Iris pigment epithelial cell (primary cell): ENCODE measurements at regions not wholly inside any gene's neighbourhood (a gene's known extent, or its start where the extent isn't known, plus 50 kb on each side); places are given as distances from the start of the nearest gene placed in this dataset.

Source experiments
- DNase-seq: peaks from one replicate; pipeline ENCODE4 v3.0.0-alpha.2; 2011; ENCODE audit warnings: low read depth

DNA sequence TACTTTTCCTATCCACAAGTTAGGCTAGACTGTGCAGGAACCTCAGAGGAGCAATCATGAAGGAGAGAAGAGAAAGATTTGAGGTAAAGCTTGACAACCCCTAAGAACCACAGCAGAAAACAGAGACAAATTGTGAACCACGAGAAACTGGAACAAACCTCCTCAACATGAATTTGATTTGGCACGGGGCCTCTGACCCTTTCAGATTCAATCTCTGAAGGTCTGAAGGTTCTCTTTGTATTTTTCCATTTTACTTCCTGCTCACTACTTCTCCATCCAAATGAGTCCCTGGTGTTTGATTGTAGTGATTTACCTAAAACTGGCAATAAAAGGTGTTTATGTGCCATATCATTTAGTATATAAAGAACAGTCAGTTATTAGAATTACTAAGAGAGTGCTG lies 126.1 kb upstream of the STXBP5 start:
- DNase-seq: no peak

DNA sequence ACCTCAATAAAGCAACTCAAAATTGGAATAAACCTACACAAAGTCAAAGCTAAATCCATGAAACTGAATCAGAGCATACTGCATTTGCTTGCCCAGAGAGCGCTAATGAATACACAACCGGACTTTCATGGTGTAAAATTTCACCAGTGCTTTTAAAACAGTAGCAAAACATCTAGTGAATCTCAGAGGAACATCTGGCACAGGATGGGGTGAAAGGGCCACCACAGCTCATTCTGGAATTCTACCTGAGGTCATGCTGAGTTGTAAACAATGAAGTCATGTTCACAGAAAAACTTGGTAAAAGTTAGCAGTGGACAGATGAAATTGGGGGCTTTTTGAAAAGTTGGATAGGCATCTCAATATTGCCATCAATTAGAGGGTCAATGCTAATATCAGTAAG lies 125.6 kb upstream of the STXBP5 start:
- peak; percentile 59 for DNase-seq

DNA sequence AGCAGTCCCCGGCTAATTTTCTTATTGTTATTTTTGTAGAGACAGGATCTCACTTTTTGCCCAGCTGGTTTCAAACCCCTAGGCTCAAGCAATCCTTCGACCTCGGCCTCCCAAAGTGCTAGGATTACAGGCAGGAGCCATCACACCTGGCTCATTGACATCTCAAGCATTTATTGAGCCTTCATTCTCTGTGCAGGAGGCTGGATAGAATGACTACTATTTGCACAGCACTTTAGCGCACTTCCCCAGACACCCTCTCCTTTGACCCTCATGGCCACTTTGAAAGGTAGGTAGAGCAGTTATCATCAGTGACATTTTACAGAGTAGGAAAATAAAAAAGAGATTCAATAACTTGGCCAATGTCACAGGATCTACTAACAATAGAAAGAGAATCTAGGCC lies 124.0 kb upstream of the STXBP5 start:
- no peak for DNase-seq

DNA sequence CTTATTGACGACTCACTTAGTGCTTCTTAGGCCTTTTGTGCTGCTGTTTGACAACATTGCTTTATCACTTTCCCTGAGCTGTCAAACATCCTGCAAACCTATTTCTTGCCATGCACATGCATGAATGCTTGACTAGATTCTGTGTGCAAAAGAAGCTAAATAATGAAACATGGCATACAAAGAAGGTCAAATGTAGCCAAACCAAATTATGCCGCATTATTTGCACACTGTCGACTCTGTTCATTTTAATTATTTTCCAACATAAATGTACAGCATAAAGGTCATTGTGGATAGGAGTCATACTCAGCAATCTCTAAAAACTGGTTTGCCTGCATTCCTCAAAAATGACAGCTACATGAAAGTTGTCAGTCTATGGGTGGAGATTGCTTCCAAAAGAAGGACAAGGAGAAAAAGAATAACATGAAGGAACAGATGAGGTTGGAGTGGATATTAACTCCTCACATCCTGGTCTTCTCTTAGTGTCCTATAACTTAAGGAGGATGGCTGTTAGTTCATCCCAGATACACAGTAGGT lies 123.1 kb upstream of the STXBP5 start:
- DNase-seq: no peak

DNA sequence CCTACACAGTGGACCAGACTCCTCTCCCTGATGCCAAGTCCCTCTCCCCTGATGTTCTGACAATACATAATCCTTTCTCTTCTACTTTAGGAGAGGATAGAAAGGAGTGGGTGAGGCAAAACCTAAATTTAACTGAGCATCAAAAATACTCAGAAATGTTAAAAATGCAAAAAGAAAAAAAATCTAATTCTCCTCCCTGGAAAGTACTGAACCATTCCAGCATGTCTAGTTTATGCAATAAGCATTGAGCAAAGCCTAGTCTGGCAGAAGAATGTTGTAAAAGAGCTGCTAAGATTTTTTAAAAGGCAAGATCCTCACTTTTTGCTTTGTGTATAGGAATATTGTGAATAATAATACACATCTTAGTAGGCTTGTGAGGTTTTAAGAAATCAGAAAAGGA lies 116.6 kb upstream of the STXBP5 start:
- no peak for DNase-seq

DNA sequence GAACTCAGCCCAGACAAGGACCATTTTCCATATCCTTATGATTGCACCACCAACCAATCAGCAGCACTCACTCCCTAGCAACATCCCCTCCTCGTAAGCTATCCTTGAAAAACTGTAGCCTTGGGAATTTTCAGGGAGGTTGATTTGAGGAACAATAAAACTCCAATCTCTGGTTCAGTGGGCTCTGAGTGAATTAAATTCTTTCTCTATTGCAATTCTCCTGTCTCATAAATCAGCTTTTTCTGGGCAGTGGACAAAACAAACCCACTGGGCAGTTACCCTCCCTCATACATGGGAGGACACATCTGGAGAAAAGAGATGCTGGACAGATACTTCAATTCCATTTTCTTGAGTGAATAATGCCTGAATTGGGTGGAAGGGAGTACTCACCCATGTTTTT lies 115.4 kb upstream of the STXBP5 start:
- DNase-seq: no peak

DNA sequence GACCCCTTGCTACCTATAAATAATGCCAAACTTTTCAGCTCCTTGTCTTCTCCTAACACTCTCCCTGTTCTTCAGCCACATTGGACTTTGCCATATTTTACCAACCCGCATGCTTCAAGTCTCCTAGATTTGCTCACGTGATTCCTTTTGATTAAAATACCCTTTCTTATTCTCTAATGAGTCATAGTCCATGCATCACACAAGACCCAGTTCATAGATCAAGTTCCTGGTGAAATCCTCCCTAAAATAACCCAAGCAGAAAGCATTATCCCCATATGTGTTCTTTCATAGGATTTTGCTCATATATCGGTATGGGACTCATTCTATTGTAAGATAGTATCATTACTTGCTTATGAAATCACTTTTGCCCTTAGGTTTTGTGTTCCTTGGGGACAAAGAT lies 108.9 kb upstream of the STXBP5 start:
- peak; percentile 8 for DNase-seq

DNA sequence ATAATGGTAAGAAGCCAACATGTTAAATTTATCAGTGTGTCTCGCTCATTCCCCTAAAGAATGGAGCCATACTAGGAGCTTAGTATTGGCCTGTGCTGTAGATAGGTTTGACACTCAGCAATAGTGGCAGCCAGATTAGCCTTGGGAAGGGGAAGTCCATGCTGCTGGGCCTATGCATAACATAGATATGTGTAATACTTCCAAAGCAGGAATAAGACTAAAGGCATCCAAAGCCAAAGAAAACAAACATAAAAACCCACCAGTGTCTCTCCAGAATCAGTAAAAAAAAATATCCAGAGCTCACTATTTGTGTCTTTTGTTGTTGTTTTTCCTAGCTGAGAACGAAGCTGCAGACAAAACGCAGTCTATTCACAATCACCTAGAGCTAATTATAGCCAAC lies 104.2 kb upstream of the STXBP5 start:
- DNase-seq: peak; percentile 93

DNA sequence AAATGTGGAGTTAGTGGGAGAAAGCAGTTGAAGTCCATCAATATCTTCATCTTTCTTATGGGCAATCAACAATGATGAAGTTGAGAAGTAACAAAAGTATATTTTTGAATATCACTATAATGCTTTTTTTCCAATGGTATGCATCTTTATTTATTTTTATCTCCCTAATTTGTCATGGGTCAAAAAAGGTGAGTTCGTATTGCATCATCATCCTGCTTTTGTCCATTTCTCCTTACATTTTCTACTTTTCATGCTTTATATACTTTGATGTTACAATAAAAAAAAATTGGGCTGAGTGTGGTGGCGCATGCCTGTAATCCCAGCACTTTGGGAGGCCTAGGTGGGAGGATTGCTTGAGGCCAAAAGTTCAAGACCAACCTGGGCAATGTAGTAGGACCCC lies 101.2 kb upstream of the STXBP5 start:
- no peak for DNase-seq

DNA sequence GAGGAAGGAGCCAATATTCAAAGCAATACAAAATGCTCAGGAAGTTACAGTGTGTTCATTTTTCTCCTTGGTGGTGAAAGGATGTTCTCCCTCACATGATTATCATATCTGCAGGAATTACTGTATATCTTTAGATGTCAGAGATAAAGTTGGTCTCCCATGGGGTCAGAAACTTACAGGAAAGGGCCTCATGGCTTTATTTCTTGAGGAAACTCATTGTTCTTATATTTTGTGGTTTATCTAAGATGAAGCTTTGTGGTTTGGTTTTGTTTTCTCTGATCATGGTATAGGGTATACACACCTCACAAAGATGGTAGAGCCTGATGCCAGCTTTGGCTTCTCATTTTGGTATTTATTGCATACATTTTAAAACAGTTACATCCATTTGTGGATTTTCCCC lies 100.5 kb upstream of the STXBP5 start:
- no peak for DNase-seq

DNA sequence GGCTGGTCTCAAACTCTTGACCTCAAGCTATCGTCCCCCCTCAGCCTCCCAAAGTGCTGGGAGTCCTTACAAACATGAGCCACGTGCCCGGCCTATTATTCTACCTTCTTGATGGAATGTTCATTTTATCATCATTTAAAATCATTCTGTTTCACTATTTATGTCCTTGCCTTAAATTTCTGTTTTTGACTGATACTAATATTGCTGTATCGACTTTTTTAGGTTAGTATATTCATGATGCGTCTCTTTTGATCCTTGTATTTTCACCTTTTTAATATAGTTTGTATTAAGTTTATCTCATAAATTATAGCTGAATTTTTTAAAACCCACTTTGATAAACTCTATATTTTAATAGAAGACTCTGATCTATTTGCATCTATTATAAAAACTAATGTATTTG lies 98.4 kb upstream of the STXBP5 start:
- DNase-seq: no peak

DNA sequence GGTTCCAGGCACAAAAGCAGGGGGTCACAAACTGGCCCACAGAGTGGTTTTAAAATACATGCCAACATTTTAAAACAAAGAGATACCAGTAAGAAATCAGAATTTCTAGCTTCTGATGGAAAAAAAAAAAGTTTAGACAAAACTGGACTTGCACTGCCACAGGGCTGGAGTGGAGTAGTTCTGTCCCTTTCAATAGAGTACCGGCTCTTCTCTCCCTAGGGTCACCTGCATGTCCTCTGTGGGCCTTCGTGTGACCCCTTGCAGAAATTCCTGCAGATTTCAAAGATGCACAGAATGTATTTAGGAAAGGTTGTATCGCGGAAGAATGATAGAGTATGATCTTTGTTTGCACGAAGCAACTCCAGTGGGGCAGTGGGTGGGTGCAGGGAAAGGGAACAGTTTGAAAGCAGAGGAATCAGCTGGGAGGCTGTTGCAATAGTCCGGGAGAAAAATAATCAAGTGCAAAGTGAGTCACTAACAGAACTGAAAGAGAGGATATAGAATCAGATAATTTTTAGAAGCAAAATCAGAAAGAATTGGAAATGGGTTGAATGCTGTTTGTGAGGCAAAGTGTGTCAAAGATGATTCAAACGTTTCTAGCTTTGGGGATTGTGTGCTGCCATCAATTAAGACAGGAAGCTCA lies 97.3 kb upstream of the STXBP5 start:
- DNase-seq: peak; percentile 82

DNA sequence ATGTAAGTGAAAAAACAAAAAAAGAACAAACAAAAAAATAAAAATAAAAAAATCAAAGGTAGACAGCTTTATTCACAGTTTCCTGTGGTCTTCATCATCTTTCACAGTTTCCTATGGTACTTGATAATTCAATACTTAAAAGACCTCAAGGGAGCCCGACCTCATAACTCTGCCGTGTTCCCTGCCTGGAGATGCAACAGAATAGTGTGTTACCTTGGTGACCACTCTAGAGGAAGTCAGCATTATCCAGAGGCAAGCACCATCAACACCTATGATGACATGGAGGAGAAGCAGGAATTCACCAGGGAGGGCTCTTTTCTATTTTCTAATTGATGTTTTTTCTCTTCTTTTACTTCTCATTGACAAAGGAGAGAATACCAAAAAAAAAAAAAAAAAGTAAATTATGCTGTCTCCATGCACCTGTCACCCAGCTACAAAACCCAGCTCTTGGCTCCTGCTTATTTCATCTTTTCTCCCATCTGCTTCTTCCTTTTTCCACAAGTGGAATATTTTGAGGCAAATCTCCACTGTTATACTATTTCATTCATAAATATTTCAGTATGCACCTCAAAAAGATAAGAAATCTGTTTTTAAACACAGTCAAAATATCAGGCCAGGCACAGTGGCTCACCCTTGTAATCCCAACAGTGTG lies 95.8 kb upstream of the STXBP5 start:
- DNase-seq: no peak

DNA sequence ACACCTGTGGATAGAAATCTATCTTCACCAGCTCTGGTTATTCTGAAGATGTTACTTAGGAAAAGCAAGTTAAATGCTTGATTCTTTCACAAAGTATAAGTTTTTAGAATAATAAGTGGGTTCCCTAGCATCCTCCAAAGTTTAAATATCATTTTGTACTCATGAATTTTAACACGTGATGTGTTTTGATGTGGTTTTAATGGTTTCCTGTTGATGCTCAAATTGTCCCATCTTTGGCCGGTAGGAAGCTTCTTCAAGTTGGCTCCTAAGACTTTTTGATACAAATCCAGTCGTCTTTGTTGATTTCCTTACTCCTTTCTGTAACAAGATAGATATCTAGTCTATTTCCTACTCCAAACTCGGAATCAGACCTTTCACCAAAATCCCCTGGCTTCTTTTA lies 94.5 kb upstream of the STXBP5 start:
- no peak for DNase-seq

DNA sequence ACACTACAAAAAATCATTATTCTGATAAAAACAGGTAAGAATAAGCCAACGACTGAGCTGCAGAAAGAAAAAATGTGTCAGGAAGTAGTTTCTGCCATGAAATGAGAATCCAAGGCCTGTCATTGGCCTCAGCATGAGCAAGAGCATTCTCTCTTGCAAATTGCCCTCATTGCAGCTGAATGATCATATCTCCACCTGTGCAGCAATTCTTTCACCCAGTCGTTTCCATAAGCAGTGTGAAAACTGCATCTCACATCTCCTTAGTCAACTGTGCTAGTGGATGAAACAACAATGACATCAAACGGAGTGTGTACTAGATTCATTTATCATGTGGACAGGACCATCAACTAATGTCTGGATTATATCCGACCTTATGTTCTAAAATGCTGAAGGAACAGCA lies 88.2 kb upstream of the STXBP5 start:
- no peak for DNase-seq

DNA sequence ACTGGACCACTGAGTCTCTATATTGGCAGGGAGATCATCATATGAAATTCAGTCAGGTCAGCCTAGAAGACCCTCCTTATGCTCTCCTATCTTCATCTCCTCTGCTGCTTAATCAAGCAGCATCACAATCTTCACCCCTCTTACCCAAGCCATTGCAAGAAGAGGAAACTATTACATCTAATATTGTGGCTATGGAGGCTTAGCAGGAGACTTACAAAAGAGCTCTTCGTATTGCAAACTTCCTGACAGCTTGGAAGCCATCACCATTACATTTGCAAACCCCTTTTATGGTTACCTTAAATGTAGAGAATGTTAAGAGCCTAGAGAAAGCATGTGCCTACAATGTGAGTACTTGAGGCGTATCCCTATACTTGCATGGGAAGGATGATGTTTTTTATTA lies 87.2 kb upstream of the STXBP5 start:
- DNase-seq: no peak

DNA sequence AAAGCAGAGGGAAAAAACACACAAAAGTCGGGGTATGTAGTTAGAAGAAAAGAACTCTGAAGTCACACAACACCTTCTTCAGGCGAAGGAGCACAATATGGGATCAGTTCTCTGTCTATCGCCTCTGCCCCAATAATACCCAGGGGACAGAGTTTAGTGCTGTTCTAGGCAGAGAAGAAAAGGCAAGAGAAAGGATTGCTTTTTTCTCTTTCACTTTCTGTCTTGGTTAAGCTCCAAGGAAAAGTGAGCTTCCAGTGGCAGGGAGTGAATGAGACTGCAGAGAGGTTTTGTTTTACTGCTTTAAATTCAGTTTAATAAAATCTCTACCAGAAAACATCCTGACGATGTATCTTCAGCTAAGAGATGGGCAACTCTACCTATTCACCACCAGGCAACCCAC lies 86.6 kb upstream of the STXBP5 start:
- DNase-seq: peak; percentile 35

DNA sequence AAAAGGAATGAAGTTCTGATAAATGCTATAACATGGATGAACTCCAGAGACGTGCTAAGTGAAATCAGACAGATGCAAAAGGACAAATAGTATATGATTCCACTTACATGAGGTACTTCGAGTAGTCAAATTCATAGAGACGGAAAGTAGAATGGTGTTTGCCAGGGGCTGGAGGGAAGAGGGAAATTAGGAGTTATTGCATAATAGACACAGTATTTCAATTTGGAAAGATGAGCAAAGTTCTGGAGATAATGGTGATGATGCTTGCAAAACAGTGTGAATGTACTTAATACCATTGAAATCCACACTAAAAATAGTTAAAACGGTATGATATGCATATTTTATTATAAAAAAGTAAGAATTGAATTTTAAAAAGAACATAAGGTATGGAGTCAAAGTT lies 84.9 kb upstream of the STXBP5 start:
- DNase-seq: no peak

DNA sequence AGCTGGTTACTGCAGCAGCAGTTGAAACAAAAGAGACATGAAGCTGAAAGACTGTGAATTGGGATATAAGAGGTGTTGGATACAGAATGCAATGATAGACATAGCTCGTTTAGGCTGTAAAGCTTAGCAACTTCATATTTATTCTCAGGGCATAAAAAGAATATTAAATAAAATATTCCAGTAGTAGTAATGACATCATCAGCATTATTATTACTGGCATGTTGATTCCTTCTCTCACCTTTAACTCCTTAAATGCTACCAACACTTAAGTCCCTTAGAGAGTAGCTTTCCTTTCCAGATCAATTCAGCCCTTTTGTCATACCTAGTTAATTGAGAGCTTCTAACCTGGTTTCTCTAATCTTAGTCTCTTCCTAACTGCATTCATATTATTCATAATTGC lies 81.4 kb upstream of the STXBP5 start:
- DNase-seq: no peak

DNA sequence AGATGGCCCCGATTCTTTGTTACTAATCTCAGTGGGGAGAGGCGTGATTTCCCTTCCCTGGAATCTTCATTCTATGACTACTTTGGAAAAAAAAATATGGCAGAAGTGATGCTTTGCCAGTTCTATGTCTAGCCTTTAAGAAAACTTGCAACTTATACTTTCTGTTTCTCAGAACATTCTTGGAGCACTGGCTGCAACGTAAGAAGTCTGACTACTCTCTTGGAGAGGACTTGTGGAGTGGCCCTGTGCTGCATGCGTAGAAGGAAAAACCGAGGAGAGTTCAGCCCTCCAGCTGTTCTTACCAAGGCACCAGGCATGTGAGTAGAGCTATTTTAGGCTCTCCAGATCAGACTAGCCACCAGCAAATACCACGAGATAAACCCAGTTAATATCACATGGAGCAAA lies 77.6 kb upstream of the STXBP5 start:
- DNase-seq: peak; percentile 8

DNA sequence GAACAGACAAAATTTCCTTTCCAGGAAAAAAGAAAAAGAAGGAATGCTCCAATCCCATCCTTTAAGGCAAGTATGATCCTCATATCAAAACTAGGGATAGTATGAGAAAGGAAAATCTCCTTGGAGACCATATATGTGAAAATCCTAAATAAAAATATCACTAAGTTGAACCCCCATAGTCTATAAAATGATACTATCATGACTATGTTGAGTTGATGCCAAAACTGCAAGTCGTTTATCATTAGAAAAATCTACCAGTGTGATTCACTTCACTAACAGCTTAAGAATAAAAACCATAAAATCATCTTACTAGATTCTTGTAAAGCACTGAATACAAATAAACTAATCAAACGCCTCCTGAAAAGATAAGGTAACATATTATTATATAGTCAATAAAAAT lies 76.6 kb upstream of the STXBP5 start:
- DNase-seq: peak; percentile 50

DNA sequence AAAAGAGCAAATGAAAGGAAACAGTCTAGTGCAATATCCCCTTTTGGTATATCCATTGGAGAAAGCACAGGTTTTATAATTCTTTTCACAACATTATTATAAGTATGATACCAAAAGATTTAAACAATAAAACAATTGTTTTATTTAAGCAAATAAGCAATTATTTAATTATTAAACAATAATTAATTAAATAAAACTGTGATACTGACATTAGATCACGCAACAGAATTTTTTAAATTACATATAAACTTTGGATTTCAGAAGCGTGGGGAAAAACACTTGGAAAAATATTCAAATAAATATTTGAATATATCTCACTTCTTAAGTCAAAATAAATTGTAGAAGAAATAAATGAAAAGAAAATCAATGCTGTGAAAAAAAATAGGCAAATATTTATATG lies 76.2 kb upstream of the STXBP5 start:
- DNase-seq: no peak

DNA sequence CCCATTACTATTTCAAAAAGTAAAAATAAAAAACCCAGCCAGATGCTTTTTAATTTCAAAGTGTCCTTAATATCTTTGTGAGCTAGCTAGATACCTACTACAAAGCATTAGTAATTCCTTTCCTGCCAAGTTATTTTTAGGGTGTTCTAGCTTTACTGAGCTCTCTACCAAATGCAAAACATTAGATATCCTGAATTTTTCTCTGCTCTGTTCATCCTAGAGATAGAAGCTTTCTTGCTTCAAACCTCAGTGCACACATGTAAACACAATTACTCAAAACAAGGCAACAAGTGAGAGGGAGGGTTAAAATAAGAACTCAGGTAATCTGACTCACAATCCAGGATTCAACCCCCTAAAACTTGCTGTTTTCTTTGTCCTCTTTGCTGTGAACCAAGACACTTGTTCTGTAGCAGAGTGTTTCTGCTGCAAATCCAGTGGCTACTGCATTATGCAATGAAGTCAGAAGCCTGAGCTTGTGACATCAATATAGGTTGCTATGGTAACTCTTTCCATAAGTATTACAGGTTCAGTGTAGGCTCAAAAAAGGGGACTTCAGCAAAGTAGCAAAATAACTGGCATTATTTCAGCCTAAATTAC lies 72.6 kb upstream of the STXBP5 start:
- DNase-seq: peak; percentile 70

DNA sequence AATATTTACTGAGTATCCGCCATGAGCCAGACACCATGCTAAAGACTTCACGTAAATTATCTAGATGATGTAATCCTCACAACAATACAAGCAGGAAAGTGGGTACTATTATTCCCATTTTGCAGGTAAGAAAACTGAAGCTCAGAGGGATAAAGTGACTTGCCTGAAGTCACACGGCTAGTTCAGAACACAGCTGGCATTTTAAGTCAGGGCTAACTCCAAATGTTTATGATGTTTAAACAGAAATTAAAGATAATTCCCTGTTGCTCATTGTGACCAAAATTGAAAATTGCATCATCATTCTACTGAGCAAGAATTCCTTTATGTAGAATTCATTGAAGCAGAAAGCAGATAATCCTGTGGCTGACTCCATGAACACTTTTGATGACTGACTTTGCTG lies 71.3 kb upstream of the STXBP5 start:
- DNase-seq: peak; percentile 70
